IMR-90 (cell line): ENCODE measurements at regions not wholly inside any gene's neighbourhood (a gene's known extent, or its start where the extent isn't known, plus 50 kb on each side); places are given as distances from the start of the nearest gene placed in this dataset.

Experiments used
- ATAC-seq: fragments of 200-7000 bp; cut with Tn5 transposase; 2 replicates; pipeline ENCODE4 v1.9.1; 2020; ENCODE audit warnings: low read depth, mild to moderate bottlenecking, moderate library complexity
- BruUV-seq: library from RNA; stranded (reverse); fragments of 400-500 nt; replicated peaks from 2 replicates; lab custom pipeline; 2021; lab: Mats Ljungman, UMichigan
- CTCF ChIA-PET: fragments of 300-600 bp; formaldehyde crosslinking; extraction: SDS; loops from one replicate; lab custom pipeline; 2021; ENCODE audit warnings: antibody characterized with exemption; lab: Yijun Ruan, JAX
- POLR2A ChIA-PET: fragments of 300-600 bp; sonication (Branson Sonifier 250); formaldehyde crosslinking; loops from one replicate; lab custom pipeline; 2022; ENCODE audit warnings: antibody characterized with exemption; ENCODE audit not compliant: unreplicated experiment; lab: Charles Lee
- DNase-seq: peaks from one replicate; pipeline ENCODE4 v3.0.0; 2013
- H2AFZ ChIP-seq: replicated peaks from 2 replicates; pipeline ENCODE3; 2013; ENCODE audit warnings: low read length, mild to moderate bottlenecking; ENCODE audit not compliant: poor library complexity
- H2AK5ac ChIP-seq: 2 replicates; pipeline ENCODE4 v1.6.1; 2013; ENCODE audit warnings: low read depth, low read length, inconsistent platforms
- H2AK9ac ChIP-seq: replicated peaks from 2 replicates; pipeline ENCODE3; 2013; ENCODE audit warnings: mild to moderate bottlenecking, low read depth, low read length, moderate library complexity; ENCODE audit not compliant: poor library complexity
- H2BK120ac ChIP-seq: 2 replicates; pipeline ENCODE4 v1.6.1; 2013; ENCODE audit warnings: low read depth, low read length, inconsistent platforms
- H2BK15ac ChIP-seq: 3 replicates; pipeline ENCODE4 v1.6.1; 2013; ENCODE audit warnings: low read depth, low read length, inconsistent platforms
- H2BK20ac ChIP-seq: 2 replicates; pipeline ENCODE4 v1.6.1; 2013; ENCODE audit warnings: low read depth, mild to moderate bottlenecking, inconsistent platforms, low read length, moderate library complexity
- H2BK5ac ChIP-seq: 2 replicates; pipeline ENCODE4 v1.6.1; 2013; ENCODE audit warnings: mild to moderate bottlenecking, low read depth, low read length, inconsistent platforms; ENCODE audit not compliant: poor library complexity, severe bottlenecking
- H3K14ac ChIP-seq: replicated peaks from 2 replicates; pipeline ENCODE4 v1.6.1; 2013; ENCODE audit warnings: low read depth, low read length, inconsistent platforms
- H3K18ac ChIP-seq: 2 replicates; pipeline ENCODE4 v1.6.1; 2013; ENCODE audit warnings: low read depth, low read length, control low read depth
- H3K23ac ChIP-seq: 2 replicates; pipeline ENCODE4 v1.6.1; 2013; ENCODE audit warnings: low read depth, low read length, inconsistent platforms
- H3K27ac ChIP-seq: 2 replicates; pipeline ENCODE4 v1.5.1; 2013; ENCODE audit warnings: mild to moderate bottlenecking, control low read depth, low read length; ENCODE audit not compliant: insufficient read depth
- H3K27me3 ChIP-seq: 2 replicates; pipeline ENCODE4 v1.6.1; 2013; ENCODE audit warnings: low read length; ENCODE audit not compliant: control insufficient read depth, insufficient read depth
- H3K36me3 ChIP-seq: 2 replicates; pipeline ENCODE4 v1.6.1; 2013; ENCODE audit warnings: low read length, mixed read lengths; ENCODE audit not compliant: control insufficient read depth, insufficient read depth
- H3K4ac ChIP-seq: 2 replicates; pipeline ENCODE4 v1.6.1; 2013; ENCODE audit warnings: low read depth, low read length, inconsistent platforms
- H3K4me1 ChIP-seq: 2 replicates; pipeline ENCODE4 v1.6.1; 2013; ENCODE audit warnings: low read length, mixed read lengths; ENCODE audit not compliant: control insufficient read depth, insufficient read depth
- H3K4me2 ChIP-seq: 2 replicates; pipeline ENCODE4 v1.6.1; 2013; ENCODE audit warnings: low read depth, mild to moderate bottlenecking, control low read depth, low read length, moderate library complexity
- H3K4me3 ChIP-seq: 2 replicates; pipeline ENCODE4 v1.5.1; 2013; ENCODE audit warnings: low read depth, mild to moderate bottlenecking, control low read depth, low read length, moderate library complexity; ENCODE audit not compliant: insufficient read depth
- H3K56ac ChIP-seq: 2 replicates; pipeline ENCODE4 v1.6.1; 2013; ENCODE audit warnings: low read length, inconsistent platforms; ENCODE audit not compliant: insufficient read depth; ENCODE audit errors: extremely low read depth
- H3K79me1 ChIP-seq, 2 experiments: 2 replicates each; pipeline ENCODE4 v1.6.1; 2013; ENCODE audit warnings: low read length in 2 of 2, inconsistent platforms in 1 of 2, low read depth in 1 of 2
- H3K9ac ChIP-seq: 2 replicates; pipeline ENCODE4 v1.6.1; 2013; ENCODE audit warnings: low read depth, low read length, control low read depth
- H3K9me1 ChIP-seq: 2 replicates; pipeline ENCODE4 v1.6.1; 2013; ENCODE audit warnings: low read length, inconsistent platforms; ENCODE audit not compliant: insufficient read depth
- H3K9me3 ChIP-seq: 2 replicates; pipeline ENCODE4 v1.6.1; 2013; ENCODE audit warnings: low read length; ENCODE audit not compliant: control insufficient read depth, insufficient read depth
- H4K20me1 ChIP-seq: 2 replicates; pipeline ENCODE4 v1.6.1; 2013; ENCODE audit warnings: low read length, inconsistent platforms; ENCODE audit not compliant: insufficient read depth
- H4K5ac ChIP-seq: 2 replicates; pipeline ENCODE4 v1.6.1; 2013; ENCODE audit warnings: mild to moderate bottlenecking, low read depth, low read length, control low read depth
- H4K8ac ChIP-seq, 2 experiments: 2 replicates each; pipeline ENCODE4 v1.6.1; 2013; ENCODE audit warnings: low read depth in 2 of 2, low read length in 2 of 2, control low read depth in 1 of 2, inconsistent platforms in 1 of 2
- H4K91ac ChIP-seq: 2 replicates; pipeline ENCODE4 v1.6.1; 2013; ENCODE audit warnings: low read depth, low read length, inconsistent platforms; ENCODE audit not compliant: insufficient read depth
- FOS ChIP-seq: fragments of 150-350 bp; IDR thresholded peaks from 2 replicates; pipeline ENCODE4 v1.6.1; 2016; ENCODE audit warnings: low read depth, low read length
- RCOR1 ChIP-seq: IDR thresholded peaks from 2 replicates; pipeline ENCODE4 v1.6.1; 2012; ENCODE audit warnings: mild to moderate bottlenecking, low read length, improper control_type of control experiment; ENCODE audit not compliant: insufficient replicate concordance
- RFX5 ChIP-seq: IDR thresholded peaks from 2 replicates; pipeline ENCODE4 v1.8.0; 2012; ENCODE audit warnings: low read depth, mild to moderate bottlenecking, low read length, moderate library complexity
- WGBS, 2 experiments: methylation state at CpG; one replicate each; pipeline versions ENCODE4 v1.1.5 to v1.1.7; 2013; ENCODE audit warnings: missing lambda C conversion rate in 2 of 2; ENCODE audit not compliant: insufficient read length in 1 of 2; ENCODE audit errors: extremely low coverage in 2 of 2; 5-methylcytosine and 5-hydroxymethylcytosine counted together
- dilution Hi-C: fragments of 300-500 bp; cut with HindIII; formaldehyde crosslinking; loops from one replicate; pipeline ENCODE4 v1.14.3; 2018; ENCODE audit warnings: low sequenced_read_pairs; ENCODE audit not compliant: unreplicated experiment
- in situ Hi-C: fragments of 300-500 bp; cut with MboI; formaldehyde crosslinking; loops from 3 replicates; pipeline ENCODE4 v1.14.3; 2019; ENCODE audit warnings: low sequenced_read_pairs, inconsistent platforms, mixed read lengths
- intact Hi-C: fragments of 100-400 bp; cut with micrococcal nuclease; formaldehyde crosslinking; loops from 2 replicates; pipeline ENCODE4 v1.10.0; 2022

GRCh38 chr20:12638633-12639312, 370.0 kb upstream of the SPTLC3 start:
- in situ Hi-C loops = no loop called here

More at GRCh38 chr20:12638633-12639312, 370.0 kb upstream of the SPTLC3 start:
- no peak overlapping the region for H3K4ac ChIP-seq
- dilution Hi-C loops = no loop called here
- peaks cover 20% of the 10 kb centered on the region for H3K9me3 ChIP-seq
- no peaks in the 10 kb centered on the region for H3K9me1 ChIP-seq
- H2AK9ac ChIP-seq = no peak overlapping the region
- ChIA-PET POLR2A (no interaction called here), CTCF (no interaction called here)
- BruUV-seq = no TSS peak
- H3K36me3 ChIP-seq = no peaks in the 10 kb centered on the region
- no peak overlapping the region for H4K91ac ChIP-seq
- H3K4me3 ChIP-seq = no peak overlapping the region
- no peak for DNase-seq
- no peak for ATAC-seq
- no peak overlapping the region for H2BK20ac ChIP-seq
- no peak overlapping the region for H3K4me2 ChIP-seq
- no peak overlapping the region for H3K14ac ChIP-seq
- H4K5ac ChIP-seq = no peak overlapping the region
- no peaks in the 10 kb centered on the region for H3K79me1 ChIP-seq
- intact Hi-C loops = no loop called here
- no peak overlapping the region for H2AFZ ChIP-seq
- no peak overlapping the region for H3K9ac ChIP-seq
- no peak for TF ChIP-seq FOS
- TF ChIP-seq RFX5 = no peak
- no peak for TF ChIP-seq RCOR1
- H3K56ac ChIP-seq = no peak overlapping the region
- H4K8ac ChIP-seq = no peak overlapping the region
- no peak overlapping the region for H2BK5ac ChIP-seq
- WGBS, 2 experiments = 83% methylated on average over 1 of the region's 7 CpGs; no CpG with 5 or more reads in 1 of the 2 experiments
- H3K27ac ChIP-seq = no peak overlapping the region
- H3K18ac ChIP-seq = no peak overlapping the region
- no peaks in the 10 kb centered on the region for H3K27me3 ChIP-seq
- no peak overlapping the region for H2BK120ac ChIP-seq
- no peak overlapping the region for H2AK5ac ChIP-seq
- H3K23ac ChIP-seq = no peak overlapping the region
- H3K4me1 ChIP-seq = no peaks in the 10 kb centered on the region
- no peaks in the 10 kb centered on the region for H4K20me1 ChIP-seq
- no peak overlapping the region for H2BK15ac ChIP-seq
